GM18502 (cell line): ENCODE measurements at regions not wholly inside any gene's neighbourhood (a gene's known extent, or its start where the extent isn't known, plus 50 kb on each side); places are given as distances from the start of the nearest gene placed in this dataset.
"Not testable (repeated sequence)": the region's sequence is repeated elsewhere in the genome, so short reads cannot be mapped to it uniquely, and the experiment has no call there.

Source experiments
- ATAC-seq: cut with Tn5 transposase; IDR thresholded peaks from one replicate; pipeline ENCODE4 v1.9.1; 2021; ENCODE audit warnings: mild to moderate bottlenecking; ENCODE audit not compliant: unreplicated experiment, poor library complexity

GRCh38 chr4:79623021-79623870, 215.2 kb upstream of the GK2 start:
- no peak for ATAC-seq

GRCh38 chr4:79621061-79621460, 213.0 kb upstream of the GK2 start:
- no peak for ATAC-seq

GRCh38 chr4:79620617-79621016, 212.6 kb upstream of the GK2 start:
- ATAC-seq: no peak

GRCh38 chr4:79613269-79613935, 205.4 kb upstream of the GK2 start:
- ATAC-seq: no peak

- ATAC-seq: no peak
Measured at GRCh38 chr4:79611026-79611425, 203.0 kb upstream of the GK2 start.

GRCh38 chr4:79609817-79610216, 201.8 kb upstream of the GK2 start:
- no peak for ATAC-seq

GRCh38 chr4:79607979-79608378, 200.0 kb upstream of the GK2 start:
- no peak for ATAC-seq

GRCh38 chr4:79604152-79604551, 196.1 kb upstream of the GK2 start:
- peak; percentile 25 for ATAC-seq

GRCh38 chr4:79603681-79604080, 195.7 kb upstream of the GK2 start:
- ATAC-seq: peak; percentile 79

- no peak for ATAC-seq
Measured at GRCh38 chr4:79599691-79600090, 191.7 kb upstream of the GK2 start.

- no peak for ATAC-seq
Measured at GRCh38 chr4:79598801-79599200, 190.8 kb upstream of the GK2 start.

GRCh38 chr4:79598214-79598613, 190.2 kb upstream of the GK2 start:
- ATAC-seq: no peak

- no peak for ATAC-seq
Measured at GRCh38 chr4:79597266-79597665, 189.2 kb upstream of the GK2 start.

- not testable (repeated sequence) for ATAC-seq
Measured at GRCh38 chr4:79592218-79592617, 184.2 kb upstream of the GK2 start.

- no peak for ATAC-seq
Measured at GRCh38 chr4:79588679-79589078, 180.7 kb upstream of the GK2 start.

GRCh38 chr4:79587207-79587606, 179.2 kb upstream of the GK2 start:
- ATAC-seq: not testable (repeated sequence)

- no peak for ATAC-seq
Measured at GRCh38 chr4:79585834-79586233, 177.8 kb upstream of the GK2 start.

GRCh38 chr4:79585330-79585729, 177.3 kb upstream of the GK2 start:
- ATAC-seq: no peak

- no peak for ATAC-seq
Measured at GRCh38 chr4:79584902-79585301, 176.9 kb upstream of the GK2 start.

GRCh38 chr4:79584352-79584751, 176.3 kb upstream of the GK2 start:
- no peak for ATAC-seq

- ATAC-seq: no peak
Measured at GRCh38 chr4:79578606-79579005, 170.6 kb upstream of the GK2 start.

GRCh38 chr4:79576429-79576753, 168.4 kb upstream of the GK2 start:
- peak; percentile 74 for ATAC-seq
